Bone marrow (tissue), 2 donors: ENCODE measurements at regions not wholly inside any gene's neighbourhood (a gene's known extent, or its start where the extent isn't known, plus 50 kb on each side); places are given as distances from the start of the nearest gene placed in this dataset.
A peak's percentile ranks its signal among the peaks of the same experiment; 100 is the strongest.
"Not testable (repeated sequence)": the region's sequence is repeated elsewhere in the genome, so short reads cannot be mapped to it uniquely, and the experiment has no call there.

Experiments
- DNase-seq, 2 donors: peaks; one replicate each; lab custom pipeline; 2025; lab: John Stamatoyannopoulos, UW

GRCh38 chr17:20908313-20909267 lies 134.2 kb downstream of the USP22 start:
- peak; percentile 62 to 69 for DNase-seq

DNA sequence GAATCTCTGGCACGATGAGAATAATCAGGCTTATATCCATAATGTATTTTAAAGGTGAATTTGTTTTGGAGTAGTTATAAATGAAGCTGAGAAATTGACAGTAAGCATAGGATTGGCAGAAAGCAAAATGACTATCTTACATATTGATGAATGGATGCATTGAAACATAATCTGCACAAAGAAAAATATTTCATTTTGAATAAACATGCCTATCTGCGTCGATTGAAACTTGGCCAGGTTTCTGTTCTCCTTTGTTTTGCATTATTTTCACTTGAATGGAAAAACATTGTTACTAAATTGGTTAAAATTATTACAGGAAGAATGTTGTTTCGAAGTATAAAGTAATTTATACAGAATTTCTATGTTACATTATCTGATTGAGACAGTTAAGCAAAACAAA lies 128.2 kb downstream of the USP22 start:
- no peak for DNase-seq

- no peak for DNase-seq
Measured at GRCh38 chr17:20916383-20916782, 126.4 kb downstream of the USP22 start.

- not testable (repeated sequence) for DNase-seq
Measured at GRCh38 chr17:20917610-20918306, 125.1 kb downstream of the USP22 start.

DNA sequence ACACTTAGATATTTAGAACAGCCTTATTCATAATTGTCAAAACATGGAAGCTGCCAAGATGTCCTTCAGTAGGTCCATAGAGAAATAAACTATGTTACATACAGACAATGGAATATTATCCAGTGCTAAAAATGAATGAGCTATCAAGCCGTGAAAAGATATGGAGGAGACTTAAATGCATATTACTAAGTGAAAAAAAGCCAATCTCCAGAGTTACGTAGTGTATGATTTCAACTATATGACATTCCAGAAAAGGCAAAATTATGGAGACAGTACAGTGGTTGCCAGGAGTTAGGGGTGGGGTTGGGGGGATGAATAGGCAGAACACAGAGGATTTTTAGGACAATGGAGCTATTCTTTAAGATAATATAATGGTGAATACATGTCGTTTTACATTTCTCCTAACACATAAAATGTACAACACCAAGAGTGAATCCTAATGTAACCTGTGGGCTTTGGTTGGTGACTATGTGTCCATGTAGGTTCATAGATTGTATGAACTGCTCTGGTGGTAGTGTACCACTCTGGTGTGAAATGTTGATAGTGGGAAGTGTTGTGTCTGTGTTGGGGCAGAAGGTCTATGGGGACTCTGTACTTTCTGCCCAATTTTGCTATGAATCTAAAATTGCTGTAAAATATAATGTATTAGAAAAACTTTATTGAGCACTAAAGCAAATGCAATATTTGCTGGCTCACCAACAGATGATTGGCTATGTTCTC lies 122.6 kb downstream of the USP22 start:
- DNase-seq: no peak

GRCh38 chr17:20920815-20921199 lies 122.0 kb downstream of the USP22 start:
- DNase-seq: no peak

DNA sequence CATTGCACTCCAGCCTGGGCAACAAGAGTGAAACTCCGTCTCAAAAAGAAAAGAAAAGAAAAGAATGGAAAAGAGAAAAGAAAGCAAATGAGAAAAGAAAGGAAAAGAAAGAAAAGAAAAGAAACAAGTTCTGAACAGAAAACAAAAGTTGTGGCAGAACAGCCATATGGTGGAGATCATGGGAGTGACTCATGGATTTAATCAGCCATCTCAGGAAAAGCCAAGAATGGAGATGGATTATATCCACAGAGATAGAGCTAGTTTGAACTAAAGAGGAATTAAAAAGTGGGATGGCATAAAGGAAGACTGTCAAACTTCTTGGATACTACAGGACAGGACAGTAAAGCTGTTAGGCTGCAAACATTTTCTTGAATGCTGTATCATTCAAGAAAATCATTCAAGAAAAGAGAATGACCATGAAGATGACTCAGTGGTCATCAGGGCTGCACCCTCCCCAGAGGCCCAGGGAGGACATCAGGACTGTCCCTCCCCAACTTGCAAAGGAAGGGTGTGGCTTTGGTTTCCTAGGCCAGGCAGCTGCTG lies 120.6 kb downstream of the USP22 start:
- DNase-seq: no peak

- no peak for DNase-seq
Measured at GRCh38 chr17:20924306-20924705, 118.5 kb downstream of the USP22 start.

GRCh38 chr17:20925091-20925490 lies 117.7 kb downstream of the USP22 start:
- DNase-seq: no peak

DNA sequence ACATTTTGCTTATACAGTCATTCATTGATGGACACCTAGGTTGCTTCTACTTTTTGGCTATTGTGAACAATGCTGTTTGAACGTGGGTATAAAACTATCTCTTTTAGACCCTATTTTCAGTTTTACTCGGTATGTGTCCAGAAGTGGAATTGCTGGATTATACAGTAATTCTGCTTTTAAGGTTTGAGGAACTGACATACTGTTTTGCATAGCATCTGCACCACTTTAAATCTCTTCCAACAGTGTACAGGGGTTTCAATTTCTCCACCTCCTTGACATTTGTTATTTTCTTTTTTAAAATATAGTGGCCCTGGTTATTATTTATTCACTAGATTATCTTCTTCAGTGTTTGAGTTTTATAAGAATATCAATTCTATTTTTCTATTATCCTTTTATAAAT lies 116.9 kb downstream of the USP22 start:
- DNase-seq: no peak

- no peak for DNase-seq
Measured at GRCh38 chr17:20926532-20926931, 116.3 kb downstream of the USP22 start.

DNA sequence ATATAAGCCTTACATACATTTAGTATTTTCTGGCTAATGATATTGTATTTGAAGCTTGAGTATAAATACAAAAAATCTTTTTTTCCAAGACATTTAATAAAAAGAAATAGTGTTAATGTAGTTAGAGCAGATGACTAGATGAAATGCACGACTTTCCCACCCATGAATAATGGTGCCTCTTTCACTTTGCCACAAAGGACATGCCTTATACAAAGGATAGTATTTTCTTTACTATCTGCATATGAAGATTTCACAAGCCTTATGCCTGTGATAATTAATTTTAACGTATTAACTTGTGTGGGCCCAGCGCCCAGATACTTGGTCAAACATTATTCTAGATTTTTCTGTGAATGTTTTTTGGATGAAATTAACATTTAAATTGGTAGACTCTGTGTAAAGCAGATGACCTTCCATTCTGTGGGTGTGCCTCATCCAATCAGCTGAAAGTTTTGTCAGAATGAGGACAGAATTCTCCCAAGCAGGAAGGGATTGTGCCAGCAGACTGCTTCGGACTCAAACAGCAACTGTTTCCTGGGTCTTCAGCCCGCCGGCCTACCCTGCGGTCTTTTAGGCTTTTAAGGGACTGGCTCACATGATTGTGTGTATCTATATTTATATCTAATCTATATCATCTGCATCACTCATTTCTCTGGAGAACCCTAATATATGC lies 115.4 kb downstream of the USP22 start:
- no peak for DNase-seq

DNA sequence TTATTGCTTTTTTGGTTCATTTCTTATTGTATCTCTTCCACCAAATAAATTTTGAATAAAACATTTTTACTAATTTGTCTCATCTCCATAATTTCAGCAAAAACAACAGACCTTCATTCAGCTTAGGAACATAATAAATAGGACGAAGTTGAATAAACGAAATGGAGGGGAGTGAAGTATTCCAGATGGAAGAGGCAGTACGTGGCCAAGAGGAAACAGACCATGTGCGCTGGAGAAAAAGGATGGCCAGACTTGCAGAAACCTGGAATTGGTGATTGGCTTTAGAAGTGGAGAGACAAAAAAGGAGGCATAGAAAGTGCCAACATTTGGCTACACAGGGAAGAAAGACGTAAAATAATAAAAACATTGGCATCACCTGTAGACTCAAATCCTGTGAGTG lies 113.5 kb downstream of the USP22 start:
- DNase-seq: no peak

GRCh38 chr17:20930081-20930760 lies 112.6 kb downstream of the USP22 start:
- no peak for DNase-seq

- DNase-seq: not testable (repeated sequence)
Measured at GRCh38 chr17:20933040-20933439, 109.8 kb downstream of the USP22 start.

- DNase-seq: no peak
Measured at GRCh38 chr17:20934288-20934687, 108.5 kb downstream of the USP22 start.

GRCh38 chr17:20935740-20936139 lies 107.1 kb downstream of the USP22 start:
- DNase-seq: no peak

DNA sequence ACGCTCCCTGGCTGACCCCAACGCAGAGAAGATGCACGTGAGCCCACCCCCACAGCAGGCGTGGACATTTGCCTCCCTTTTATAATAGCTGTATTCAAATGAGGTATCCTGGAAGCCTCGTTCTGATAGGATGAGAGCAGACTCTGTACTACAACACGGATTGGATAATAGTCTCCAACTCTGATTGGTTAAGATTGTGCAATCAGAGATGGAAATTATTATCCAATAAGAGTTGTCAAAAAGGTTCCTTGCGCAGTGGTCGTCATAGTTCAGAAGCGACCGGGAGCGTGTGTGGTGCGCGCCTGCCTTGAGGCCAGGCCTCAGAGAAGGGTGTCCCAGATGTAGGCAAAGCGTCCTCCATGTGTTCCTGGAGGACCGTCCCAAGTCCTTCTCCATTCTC lies 104.6 kb downstream of the USP22 start:
- no peak for DNase-seq

- no peak for DNase-seq
Measured at GRCh38 chr17:20938988-20939615, 103.7 kb downstream of the USP22 start.

GRCh38 chr17:20941872-20942271 lies 100.9 kb downstream of the USP22 start:
- no peak for DNase-seq
